ENCODE measurements at regions not wholly inside any gene's neighbourhood (a gene's known extent, or its start where the extent isn't known, plus 50 kb on each side); places are given as distances from the start of the nearest gene placed in this dataset.
"Not testable (repeated sequence)": the region's sequence is repeated elsewhere in the genome, so short reads cannot be mapped to it uniquely, and the experiment has no call there.

DNA sequence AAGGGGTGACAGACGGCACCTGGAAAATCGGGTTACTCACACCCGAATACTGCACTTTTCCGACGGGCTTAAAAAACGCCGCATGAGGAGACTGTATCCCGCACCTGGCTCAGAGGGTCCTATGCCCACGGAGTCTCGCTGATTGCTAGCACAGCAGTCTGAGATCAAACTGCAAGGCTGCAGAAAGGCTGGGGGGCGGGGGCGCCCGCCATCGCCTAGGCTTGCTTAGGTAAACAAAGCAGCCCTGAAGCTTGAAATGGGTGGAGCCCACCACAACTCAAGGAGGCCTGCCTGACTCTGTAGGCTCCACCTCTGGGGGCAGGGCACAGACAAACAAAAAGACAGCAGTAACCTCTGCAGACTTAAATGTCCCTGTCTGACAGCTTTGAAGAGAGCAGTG, 144.4 kb downstream of the TYW3 start:
- H3K36me3 ChIP-seq (ENCODE audit: control insufficient read depth in 1 of 2, insufficient read depth in 2 of 2, low read length in 2 of 2); H3K9me2 ChIP-seq (ENCODE audit: insufficient read depth); RAD21 ChIA-PET (ENCODE audit: low non-redundant PET in 1 of 2, low total read pairs in 2 of 2, uncharacterized antibody in 2 of 2, unreplicated experiment in 2 of 2); H3K9me3 ChIP-seq (ENCODE audit: control insufficient read depth in 1 of 2, insufficient read depth in 1 of 2, low read depth in 1 of 2, low read length in 2 of 2); H3K4me1 ChIP-seq (ENCODE audit: control insufficient read depth in 1 of 2, insufficient read depth in 2 of 2, low read length in 2 of 2); H2AFZ ChIP-seq (ENCODE audit: low read depth, low read length, poor library complexity, severe bottlenecking); H3K9ac ChIP-seq (ENCODE audit: low read length); DNase-seq (ENCODE audit: low read depth, low spot score); H3K4me3 ChIP-seq (replicated peaks in 1 of 2; ENCODE audit: low read depth in 1 of 2, low read length in 2 of 2); H3K27ac ChIP-seq (ENCODE audit: low read depth, low read length); H3K4me2 ChIP-seq (ENCODE audit: low read length); H3K27me3 ChIP-seq (ENCODE audit: insufficient read depth, low read length); H3K79me2 ChIP-seq (ENCODE audit: insufficient read depth, low read length); BruUV-seq (replicated peaks); ATAC-seq; POLR2A ChIA-PET; H4K20me1 ChIP-seq (ENCODE audit: insufficient read depth); intact Hi-C loops (cut with micrococcal nuclease); CTCF ChIA-PET: not testable (repeated sequence)

DNA sequence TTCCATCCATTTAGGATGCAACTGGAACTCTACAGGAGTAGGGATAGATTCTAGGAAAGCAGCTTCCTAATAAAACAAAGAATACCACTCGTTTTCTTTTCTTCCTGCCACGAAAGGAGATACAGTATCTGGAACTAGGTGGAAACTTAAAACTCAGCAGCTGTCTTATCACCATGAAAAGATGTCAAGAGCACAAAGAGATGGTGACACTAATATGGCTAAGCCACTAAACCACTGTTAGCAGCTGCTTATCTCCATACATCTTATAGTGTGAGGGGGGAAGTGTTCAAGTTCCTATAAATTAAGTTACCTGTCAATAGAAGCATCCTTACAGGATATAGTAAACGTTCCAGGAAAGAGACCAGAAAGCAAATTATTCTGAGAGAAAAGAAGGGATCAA, 162.5 kb downstream of the TYW3 start:
- Histone ChIP-seq H3K9me2 (ENCODE audit: insufficient read depth) (no peaks in the 10 kb centered on the region), H3K27me3 (ENCODE audit: insufficient read depth, low read length) (no peaks in the 10 kb centered on the region), H4K20me1 (ENCODE audit: insufficient read depth) (no peaks in the 10 kb centered on the region; the same call in 1 of the 2 replicates), H3K4me1 (ENCODE audit: control insufficient read depth in 1 of 2, insufficient read depth in 2 of 2, low read length in 2 of 2) (no peaks in the 10 kb centered on the region), H3K4me2 (ENCODE audit: low read length) (no peak overlapping the region), H3K36me3 (ENCODE audit: control insufficient read depth in 1 of 2, insufficient read depth in 2 of 2, low read length in 2 of 2) (no peaks in the 10 kb centered on the region), H3K79me2 (ENCODE audit: insufficient read depth, low read length) (no peaks in the 10 kb centered on the region), H3K4me3 (replicated peaks in 1 of 2; ENCODE audit: low read depth in 1 of 2, low read length in 2 of 2) (no peak overlapping the region), H3K9me3 (ENCODE audit: control insufficient read depth in 1 of 2, insufficient read depth in 1 of 2, low read depth in 1 of 2, low read length in 2 of 2) (no peaks in the 10 kb centered on the region), H3K27ac (ENCODE audit: low read depth, low read length) (no peak overlapping the region), H3K9ac (ENCODE audit: low read length) (no peak overlapping the region), H2AFZ (ENCODE audit: low read depth, low read length, poor library complexity, severe bottlenecking) (no peak overlapping the region)
- no peak for ATAC-seq
- ChIA-PET RAD21 (ENCODE audit: low non-redundant PET in 1 of 2, low total read pairs in 2 of 2, uncharacterized antibody in 2 of 2, unreplicated experiment in 2 of 2) (no interaction called here), CTCF (no interaction called here), POLR2A (no interaction called here)
- BruUV-seq (replicated peaks), result no TSS peak
- no peak for DNase-seq (ENCODE audit: low read depth, low spot score)
- TF ChIP-seq POLR2A (IDR thresholded peaks at IDR 0.05; ENCODE audit: borderline replicate concordance, extremely low read depth, insufficient read depth, insufficient read length), result no peak
- no peak for TF ChIP-seq POLR2AphosphoS5 (IDR thresholded peaks at IDR 0.05; ENCODE audit: low read depth, low read length)
- TF ChIP-seq SP1 (IDR thresholded peaks at IDR 0.05; ENCODE audit: low read depth), result no peak
- no peak for TF ChIP-seq EZH2phosphoT487 (IDR thresholded peaks at IDR 0.05; ENCODE audit: borderline replicate concordance)
- no peak for TF ChIP-seq SRF (IDR thresholded peaks at IDR 0.05; ENCODE audit: low read depth)
- intact Hi-C loops (cut with micrococcal nuclease), result no loop called here

DNA sequence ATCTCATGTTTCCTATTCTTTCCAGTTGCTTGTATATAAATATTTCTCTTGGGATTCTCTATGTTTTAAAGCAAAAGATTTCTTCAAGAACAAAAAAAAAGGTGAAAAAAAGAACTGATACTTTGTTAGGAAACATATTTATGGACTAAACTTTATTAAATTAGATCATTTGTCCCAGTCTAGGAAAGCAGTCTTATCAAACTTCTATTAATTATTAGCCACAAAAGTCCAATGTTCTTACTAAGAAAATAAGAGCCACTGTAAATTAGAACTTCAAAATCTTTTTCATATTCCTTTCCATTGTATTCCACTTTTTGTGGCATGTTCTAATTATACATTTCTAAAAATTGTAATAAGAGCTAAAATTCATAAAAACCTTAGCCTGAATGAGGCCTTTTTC, 175.2 kb downstream of the TYW3 start:
- Histone ChIP-seq H3K9ac (ENCODE audit: low read length) (no peak overlapping the region), H3K4me1 (ENCODE audit: control insufficient read depth in 1 of 2, insufficient read depth in 2 of 2, low read length in 2 of 2) (no peaks in the 10 kb centered on the region), H3K36me3 (ENCODE audit: control insufficient read depth in 1 of 2, insufficient read depth in 2 of 2, low read length in 2 of 2) (no peaks in the 10 kb centered on the region), H3K4me2 (ENCODE audit: low read length) (no peak overlapping the region), H3K9me3 (ENCODE audit: control insufficient read depth in 1 of 2, insufficient read depth in 1 of 2, low read depth in 1 of 2, low read length in 2 of 2) (no peaks in the 10 kb centered on the region), H3K79me2 (ENCODE audit: insufficient read depth, low read length) (no peaks in the 10 kb centered on the region), H3K27me3 (ENCODE audit: insufficient read depth, low read length) (no peaks in the 10 kb centered on the region), H3K9me2 (ENCODE audit: insufficient read depth) (no peaks in the 10 kb centered on the region), H2AFZ (ENCODE audit: low read depth, low read length, poor library complexity, severe bottlenecking) (no peak overlapping the region), H3K27ac (ENCODE audit: low read depth, low read length) (no peak overlapping the region), H3K4me3 (replicated peaks in 1 of 2; ENCODE audit: low read depth in 1 of 2, low read length in 2 of 2) (no peak overlapping the region), H4K20me1 (ENCODE audit: insufficient read depth) (no peaks in the 10 kb centered on the region)
- ATAC-seq (no peak), DNase-seq (ENCODE audit: low read depth, low spot score) (no peak)
- TF ChIP-seq, protein P1, sequence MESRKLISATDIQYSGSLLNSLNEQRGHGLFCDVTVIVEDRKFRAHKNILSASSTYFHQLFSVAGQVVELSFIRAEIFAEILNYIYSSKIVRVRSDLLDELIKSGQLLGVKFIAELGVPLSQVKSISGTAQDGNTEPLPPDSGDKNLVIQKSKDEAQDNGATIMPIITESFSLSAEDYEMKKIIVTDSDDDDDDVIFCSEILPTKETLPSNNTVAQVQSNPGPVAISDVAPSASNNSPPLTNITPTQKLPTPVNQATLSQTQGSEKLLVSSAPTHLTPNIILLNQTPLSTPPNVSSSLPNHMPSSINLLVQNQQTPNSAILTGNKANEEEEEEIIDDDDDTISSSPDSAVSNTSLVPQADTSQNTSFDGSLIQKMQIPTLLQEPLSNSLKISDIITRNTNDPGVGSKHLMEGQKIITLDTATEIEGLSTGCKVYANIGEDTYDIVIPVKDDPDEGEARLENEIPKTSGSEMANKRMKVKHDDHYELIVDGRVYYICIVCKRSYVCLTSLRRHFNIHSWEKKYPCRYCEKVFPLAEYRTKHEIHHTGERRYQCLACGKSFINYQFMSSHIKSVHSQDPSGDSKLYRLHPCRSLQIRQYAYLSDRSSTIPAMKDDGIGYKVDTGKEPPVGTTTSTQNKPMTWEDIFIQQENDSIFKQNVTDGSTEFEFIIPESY (IDR thresholded peaks at IDR 0.05; ENCODE audit: extremely low read depth, insufficient replicate concordance, low read length), result no peak
- TF ChIP-seq POLR2AphosphoS5 (IDR thresholded peaks at IDR 0.05; ENCODE audit: low read depth, low read length), result no peak
- TF ChIP-seq CEBPB (IDR thresholded peaks at IDR 0.05; ENCODE audit: low read depth), result no peak
- TF ChIP-seq JUND (IDR thresholded peaks at IDR 0.05), result no peak
- TF ChIP-seq, protein P2, sequence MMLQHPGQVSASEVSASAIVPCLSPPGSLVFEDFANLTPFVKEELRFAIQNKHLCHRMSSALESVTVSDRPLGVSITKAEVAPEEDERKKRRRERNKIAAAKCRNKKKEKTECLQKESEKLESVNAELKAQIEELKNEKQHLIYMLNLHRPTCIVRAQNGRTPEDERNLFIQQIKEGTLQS (IDR thresholded peaks at IDR 0.05), result no peak
- no peak for TF ChIP-seq CBX3 (IDR thresholded peaks at IDR 0.05; ENCODE audit: low read depth)
- TF ChIP-seq ZNF274 (IDR thresholded peaks at IDR 0.05; ENCODE audit: low read depth, low read length), result no peak
- no peak for TF ChIP-seq RAD21 (IDR thresholded peaks at IDR 0.05; ENCODE audit: low read depth)
- TF ChIP-seq ELF1 (IDR thresholded peaks at IDR 0.05; ENCODE audit: borderline replicate concordance, low read depth), result no peak
- TF ChIP-seq SIN3A (IDR thresholded peaks at IDR 0.05; ENCODE audit: low read depth), result no peak
- no peak for TF ChIP-seq EZH2phosphoT487 (IDR thresholded peaks at IDR 0.05; ENCODE audit: borderline replicate concordance)
- ChIA-PET POLR2A (no interaction called here), CTCF (no interaction called here), RAD21 (ENCODE audit: low non-redundant PET in 1 of 2, low total read pairs in 2 of 2, uncharacterized antibody in 2 of 2, unreplicated experiment in 2 of 2) (no interaction called here)
- no TSS peak for BruUV-seq (replicated peaks)
- intact Hi-C loops (cut with micrococcal nuclease), result no loop called here

Data from HCT116 (cell line).